CD4-positive, alpha-beta T cell (primary cell): ENCODE measurements at regions not wholly inside any gene's neighbourhood (a gene's known extent, or its start where the extent isn't known, plus 50 kb on each side); places are given as distances from the start of the nearest gene placed in this dataset.

Experiments used
- ATAC-seq: fragments of 200-7000 bp; cut with Tn5 transposase; one replicate; pipeline ENCODE4 v1.10.0; 2022; ENCODE audit warnings: mild to moderate bottlenecking; ENCODE audit not compliant: poor library complexity
- CTCF ChIA-PET: fragments of 350-600 bp; sonication (Branson Sonifier 250); formaldehyde crosslinking; loops from one replicate; lab custom pipeline; 2021; ENCODE audit warnings: antibody characterized with exemption, inconsistent platforms; lab: Charles Lee
- POLR2A ChIA-PET: fragments of 350-600 bp; sonication (Branson Sonifier 250); formaldehyde crosslinking; loops from one replicate; lab custom pipeline; 2021; ENCODE audit warnings: antibody characterized with exemption, inconsistent platforms; lab: Charles Lee
- DNase-seq, 14 experiments: peaks; one replicate each; pipeline ENCODE4 v3.0.0-alpha.2; 2013 to 2020; ENCODE audit warnings: mixed read lengths in 2 of 14
- H3K27ac ChIP-seq, 2 donors: one replicate each; pipeline versions ENCODE4 v1.5.1 to v1.7.0; 2013; ENCODE audit warnings: low read length in 2 of 2, low read depth in 1 of 2, mild to moderate bottlenecking in 1 of 2
- H3K27me3 ChIP-seq, 2 experiments: 1 replicate in 1 of 2; 2 replicates in 1 of 2; pipeline versions ENCODE4 v1.6.1 to v1.7.0; 2013; ENCODE audit warnings: low read length in 2 of 2, control low read depth in 1 of 2, mild to moderate bottlenecking in 1 of 2, moderate library complexity in 1 of 2; ENCODE audit not compliant: insufficient read depth in 2 of 2, control insufficient read depth in 1 of 2
- H3K36me3 ChIP-seq: one replicate; pipeline ENCODE4 v1.6.1; 2013; ENCODE audit warnings: low read length, control low read depth; ENCODE audit not compliant: insufficient read depth
- H3K4me1 ChIP-seq: one replicate; pipeline ENCODE4 v1.6.1; 2013; ENCODE audit warnings: low read length, control low read depth; ENCODE audit not compliant: insufficient read depth
- H3K4me3 ChIP-seq: one replicate; pipeline ENCODE4 v1.5.1; 2013; ENCODE audit warnings: mild to moderate bottlenecking, low read length, moderate library complexity
- H3K9me3 ChIP-seq, 2 experiments: 1 replicate in 1 of 2; 2 replicates in 1 of 2; pipeline versions ENCODE4 v1.6.1 to v1.7.0; 2013; ENCODE audit warnings: low read length in 2 of 2, mild to moderate bottlenecking in 2 of 2, control low read depth in 1 of 2, moderate library complexity in 1 of 2; ENCODE audit not compliant: control insufficient read depth in 1 of 2, insufficient read depth in 1 of 2
- H3K27ac Mint-ChIP-seq: one replicate; pipeline ENCODE4 v1.8.0; 2020; ENCODE audit warnings: mixed read lengths
- H3K27me3 Mint-ChIP-seq: one replicate; pipeline ENCODE4 v1.8.0; 2021; ENCODE audit warnings: mixed read lengths
- H3K36me3 Mint-ChIP-seq: one replicate; pipeline ENCODE4 v1.8.0; 2021; ENCODE audit warnings: low read depth, mixed read lengths
- H3K4me1 Mint-ChIP-seq: one replicate; pipeline ENCODE4 v1.8.0; 2021; ENCODE audit warnings: low read depth, mixed read lengths
- H3K4me3 Mint-ChIP-seq: one replicate; pipeline ENCODE4 v1.8.0; 2020; ENCODE audit warnings: mild to moderate bottlenecking, mixed read lengths
- H3K9me3 Mint-ChIP-seq: one replicate; pipeline ENCODE4 v1.8.0; 2020; ENCODE audit warnings: mixed read lengths
- CTCF ChIP-seq: fragments of 200-600 bp; IDR thresholded peaks from one replicate; pipeline ENCODE4 v1.8.0; 2022; ENCODE audit warnings: antibody characterized with exemption, mild to moderate bottlenecking
- intact Hi-C, 2 experiments: fragments of 100-400 bp; cut with DNase I in 1 of 2; cut with micrococcal nuclease in 1 of 2; formaldehyde crosslinking; loops; one replicate each; pipeline versions ENCODE4 v1.15.1 to v1.9.0; 2023 to 2025; cut with DNase I, micrococcal nuclease

- Mint-ChIP-seq H3K27me3 (no peaks in the 10 kb centered on the region), H3K4me1 (peaks cover 8% of the 10 kb centered on the region), H3K27ac (no peak overlapping the region), H3K36me3 (no peaks in the 10 kb centered on the region), H3K4me3 (no peak overlapping the region), H3K9me3 (no peaks in the 10 kb centered on the region)
- ATAC-seq (no peak), DNase-seq (no peak)
- Histone ChIP-seq H3K36me3 (no peaks in the 10 kb centered on the region), H3K27ac (no peak overlapping the region), H3K27me3 (no peaks in the 10 kb centered on the region), H3K4me3 (no peak overlapping the region), H3K4me1 (peaks cover 3% of the 10 kb centered on the region), H3K9me3 (peaks cover 0 to 7% of the 10 kb centered on the region in 2 experiments)
- POLR2A ChIA-PET: no interaction called here
- intact Hi-C loops: no loop called here
- CTCF ChIA-PET: no interaction called here
- no peak for TF ChIP-seq CTCF
Measured at GRCh38 chr5:6843335-6843734, 130.1 kb downstream of the TENT4A start.

- no peak for ATAC-seq
- intact Hi-C loops: no loop called here
- no peaks in the 10 kb centered on the region for H3K36me3 Mint-ChIP-seq
- Histone ChIP-seq H3K9me3 (peaks cover 0 to 7% of the 10 kb centered on the region in 2 experiments), H3K36me3 (no peaks in the 10 kb centered on the region), H3K27ac (no peak overlapping the region), H3K4me1 (peaks cover 7% of the 10 kb centered on the region), H3K27me3 (no peaks in the 10 kb centered on the region), H3K4me3 (no peak overlapping the region)
- H3K4me1 Mint-ChIP-seq: peaks cover 13% of the 10 kb centered on the region
- CTCF ChIA-PET: no interaction called here
- no peaks in the 10 kb centered on the region for H3K9me3 Mint-ChIP-seq
- H3K27me3 Mint-ChIP-seq: no peaks in the 10 kb centered on the region
- POLR2A ChIA-PET: no interaction called here
- no peak overlapping the region for H3K4me3 Mint-ChIP-seq
- no peak for DNase-seq
- TF ChIP-seq CTCF: no peak
- no peak overlapping the region for H3K27ac Mint-ChIP-seq
Measured at GRCh38 chr5:6843821-6844220, 130.6 kb downstream of the TENT4A start.

- intact Hi-C loops: no loop called here
- DNase-seq (no peak), ATAC-seq (no peak)
- no peak overlapping the region for H3K4me3 Mint-ChIP-seq
- no peaks in the 10 kb centered on the region for H3K9me3 Mint-ChIP-seq
- no peak overlapping the region for H3K27ac ChIP-seq
- peaks cover 0 to 11% of the 10 kb centered on the region in 2 experiments for H3K9me3 ChIP-seq
- H3K27me3 ChIP-seq: no peaks in the 10 kb centered on the region
- TF ChIP-seq CTCF: no peak
- H3K27me3 Mint-ChIP-seq: no peaks in the 10 kb centered on the region
- H3K27ac Mint-ChIP-seq: no peak overlapping the region
- H3K36me3 Mint-ChIP-seq: no peaks in the 10 kb centered on the region
- no peak overlapping the region for H3K4me3 ChIP-seq
- ChIA-PET POLR2A (no interaction called here), CTCF (no interaction called here)
- peaks cover 14% of the 10 kb centered on the region for H3K4me1 Mint-ChIP-seq
- peaks cover 12% of the 10 kb centered on the region for H3K4me1 ChIP-seq
- no peaks in the 10 kb centered on the region for H3K36me3 ChIP-seq
Measured at GRCh38 chr5:6845856-6846255, 132.6 kb downstream of the TENT4A start.
